HG03432 (cell line): ENCODE measurements at regions not wholly inside any gene's neighbourhood (a gene's known extent, or its start where the extent isn't known, plus 50 kb on each side); places are given as distances from the start of the nearest gene placed in this dataset.
"Not testable (repeated sequence)": the region's sequence is repeated elsewhere in the genome, so short reads cannot be mapped to it uniquely, and the experiment has no call there.

Experiments
- ATAC-seq: cut with Tn5 transposase; IDR thresholded peaks from one replicate; pipeline ENCODE4 v1.9.1; 2021; ENCODE audit warnings: mild to moderate bottlenecking, moderate library complexity; ENCODE audit not compliant: unreplicated experiment

DNA sequence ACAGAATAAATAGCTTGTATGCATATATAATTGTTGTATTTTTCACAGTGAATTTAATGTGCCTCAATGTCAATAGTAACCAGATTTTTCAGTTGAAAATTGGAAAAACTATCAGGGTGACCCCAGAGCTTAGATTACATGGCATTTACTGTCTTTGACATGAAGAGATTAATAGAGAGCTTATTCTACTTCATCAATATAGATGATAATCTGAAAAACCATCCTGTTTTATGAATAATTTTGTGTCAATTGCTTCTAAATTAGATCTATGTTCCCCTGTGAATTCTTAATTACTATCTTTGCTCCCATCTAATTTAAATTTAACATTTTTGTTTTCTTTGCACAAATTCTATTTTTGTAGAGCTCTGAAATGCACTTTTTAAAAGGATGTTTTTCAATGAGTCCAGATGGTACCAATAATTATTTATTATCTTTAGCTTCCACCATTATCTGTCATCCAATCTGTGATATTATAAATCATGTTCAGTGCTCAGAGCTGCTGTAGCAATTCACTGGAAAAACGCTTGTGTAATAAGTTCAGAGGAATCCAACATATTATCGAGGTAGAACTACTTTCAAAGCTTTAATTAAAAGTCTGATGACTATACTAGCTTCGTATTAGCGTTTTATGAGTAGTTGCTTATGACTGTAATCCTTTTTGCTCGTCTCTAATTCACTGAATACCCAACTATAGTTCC lies 291.4 kb downstream of the JRKL start:
- no peak for ATAC-seq

GRCh38 chr11:96694338-96694737 lies 304.5 kb downstream of the JRKL start:
- no peak for ATAC-seq

GRCh38 chr11:96696731-96697130 lies 306.9 kb downstream of the JRKL start:
- no peak for ATAC-seq

- ATAC-seq = no peak
These were observed 307.7 kb downstream of the JRKL start for GRCh38 chr11:96697466-96697865.

GRCh38 chr11:96704847-96705246 lies 315.0 kb downstream of the JRKL start:
- ATAC-seq = no peak

DNA sequence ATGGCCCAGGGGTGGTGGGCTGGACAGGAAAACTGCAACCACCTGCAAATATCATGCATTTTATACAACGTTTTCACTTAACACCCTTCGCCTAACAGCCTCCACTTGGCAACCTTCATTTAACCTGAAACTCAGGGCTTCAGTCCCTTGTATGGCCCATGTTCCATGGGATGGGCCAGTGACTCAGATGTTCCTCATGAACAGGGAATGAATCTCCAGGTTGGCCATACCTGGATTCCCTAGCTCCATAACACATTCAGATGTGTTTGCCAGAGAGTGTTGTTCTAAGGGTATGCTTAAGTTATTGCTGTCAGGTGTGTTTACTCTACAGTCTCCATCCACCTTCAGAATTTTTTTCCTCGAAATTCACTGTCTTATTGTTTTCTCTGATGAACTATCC lies 316.9 kb downstream of the JRKL start:
- no peak for ATAC-seq

GRCh38 chr11:96707273-96707672 lies 317.5 kb downstream of the JRKL start:
- ATAC-seq = no peak

GRCh38 chr11:96708219-96708878 lies 318.5 kb downstream of the JRKL start:
- ATAC-seq = no peak

DNA sequence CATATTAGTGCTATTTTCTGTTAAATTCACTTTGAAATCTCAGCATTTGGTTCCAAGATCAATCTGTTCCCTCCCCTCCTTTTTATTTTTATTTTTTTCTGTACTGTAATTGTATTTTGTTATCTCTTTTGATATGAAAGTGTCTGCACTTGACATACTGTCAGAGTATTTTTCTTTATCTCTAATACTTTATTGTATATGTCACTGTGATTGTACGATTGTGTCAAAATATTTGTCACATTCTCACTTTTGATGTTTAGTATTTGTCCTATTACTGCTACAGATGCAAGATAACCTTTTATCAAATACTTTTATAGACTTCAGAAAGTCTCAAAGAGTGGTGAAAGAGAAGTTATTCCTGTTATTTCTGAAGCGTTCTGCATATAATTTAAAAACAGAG lies 323.5 kb downstream of the JRKL start:
- ATAC-seq = no peak

DNA sequence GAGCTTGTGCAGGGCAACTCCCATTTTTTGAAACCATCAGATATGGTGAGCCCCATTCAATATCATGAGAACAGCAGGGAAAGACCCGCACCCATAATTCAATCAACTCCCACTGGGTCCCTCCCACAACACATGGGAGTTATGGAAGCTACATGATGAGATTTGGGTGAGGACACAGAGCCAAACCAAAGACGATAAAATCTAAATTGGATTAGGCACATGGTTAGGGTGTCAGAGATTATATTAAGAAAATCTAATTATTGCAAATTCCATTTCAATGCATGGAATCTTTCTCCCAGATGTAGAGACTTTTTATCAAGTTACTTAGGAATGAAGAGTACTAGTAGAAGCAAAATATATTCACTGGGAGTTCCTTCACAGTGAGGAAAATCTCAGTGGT lies 324.9 kb downstream of the JRKL start:
- ATAC-seq = no peak

DNA sequence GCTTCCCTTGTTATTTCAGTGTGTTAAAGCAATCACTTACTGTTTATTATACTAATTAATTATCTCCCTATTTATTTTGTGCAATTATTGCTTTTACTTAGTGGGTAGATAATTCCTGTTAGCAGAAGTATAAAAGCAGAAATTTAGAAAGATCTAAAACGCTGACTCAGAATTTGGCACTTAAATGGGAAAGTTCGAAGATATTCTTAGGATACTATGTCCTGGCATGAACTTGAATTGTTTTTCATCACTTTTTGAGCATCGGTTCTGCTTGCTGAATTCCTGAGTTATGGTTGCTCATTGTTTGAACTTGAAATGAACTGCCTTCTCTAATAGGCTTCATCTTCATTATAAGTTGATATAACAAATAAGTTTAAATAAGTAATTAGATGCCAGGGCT lies 325.4 kb downstream of the JRKL start:
- no peak for ATAC-seq

GRCh38 chr11:96736601-96737000 lies 346.8 kb downstream of the JRKL start:
- no peak for ATAC-seq

DNA sequence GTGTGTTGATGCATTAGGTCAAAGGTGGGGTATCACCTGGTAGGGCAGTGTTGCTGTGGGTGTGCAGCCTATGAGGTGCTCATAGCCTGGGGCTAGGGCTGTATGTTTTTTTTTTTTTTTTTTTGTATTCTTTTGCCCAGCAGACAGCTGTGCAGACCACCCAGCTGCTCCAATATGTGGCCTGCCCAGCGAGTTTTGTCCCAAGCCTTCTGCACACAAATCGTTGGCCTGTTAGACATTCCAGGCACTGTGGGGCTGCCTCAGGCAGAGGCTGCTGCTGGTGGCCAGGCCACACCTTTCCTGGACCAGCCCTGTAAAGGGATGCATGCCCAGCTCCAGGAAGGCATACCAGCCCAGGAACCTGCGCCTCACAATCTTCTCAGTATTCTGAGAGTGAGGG lies 348.5 kb downstream of the JRKL start:
- ATAC-seq = no peak

- ATAC-seq = no peak
These were observed 351.3 kb downstream of the JRKL start for GRCh38 chr11:96741068-96741467.

DNA sequence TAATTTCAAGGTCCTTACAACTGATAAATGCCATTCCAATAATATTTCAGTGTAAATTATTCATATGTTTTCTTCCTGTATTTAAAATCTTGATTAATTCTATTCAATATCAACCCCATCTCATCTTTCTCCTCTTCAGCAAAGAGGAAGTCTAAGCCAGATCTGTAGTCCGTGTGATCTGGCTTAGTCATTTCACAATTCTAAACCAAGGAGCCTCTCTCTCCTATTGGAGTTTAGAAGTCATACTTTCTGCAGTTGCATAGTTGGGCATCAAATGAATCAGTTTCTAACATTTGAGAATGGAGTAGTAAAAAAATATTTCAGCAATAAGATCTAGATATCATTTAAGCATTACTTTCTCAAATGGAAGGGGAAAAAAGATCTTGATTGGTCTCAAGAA lies 354.9 kb downstream of the JRKL start:
- ATAC-seq = no peak

DNA sequence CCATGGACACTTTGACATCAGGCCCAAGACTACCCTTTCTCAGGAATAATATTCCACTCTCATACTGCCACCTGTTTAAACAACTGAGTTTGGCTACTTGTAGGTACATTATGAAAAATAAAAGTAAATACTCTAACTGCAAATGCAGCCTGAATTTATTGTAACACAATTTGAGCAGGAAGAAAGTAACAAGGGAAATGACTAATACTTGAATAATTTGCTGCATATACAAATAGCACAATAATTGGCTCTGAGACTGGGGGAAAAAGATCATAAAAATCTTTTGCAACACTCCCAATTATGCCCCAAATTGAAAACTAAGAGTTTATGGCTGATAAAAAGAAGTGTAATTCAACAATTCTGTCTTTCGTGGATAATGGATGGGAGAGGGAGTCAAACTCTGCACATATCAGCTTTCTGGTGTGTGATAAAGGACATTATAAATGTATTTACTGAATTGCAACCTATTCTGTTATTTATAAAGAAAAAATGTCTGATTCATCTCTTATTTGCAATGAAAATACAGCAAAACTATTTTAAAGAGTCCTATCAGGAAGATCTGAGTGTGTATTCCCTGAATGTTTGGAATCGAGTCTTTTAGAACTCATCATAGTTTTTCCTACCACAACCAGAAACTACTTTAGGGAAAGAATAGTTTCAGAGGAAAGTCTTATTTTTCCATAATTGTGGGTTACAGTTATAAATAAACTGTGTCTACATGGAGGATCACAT lies 359.0 kb downstream of the JRKL start:
- ATAC-seq = no peak

GRCh38 chr11:96751807-96752206 lies 362.0 kb downstream of the JRKL start:
- not testable (repeated sequence) for ATAC-seq

- no peak for ATAC-seq
These were observed 362.4 kb downstream of the JRKL start for GRCh38 chr11:96752221-96752620.

- no peak for ATAC-seq
These were observed 364.2 kb downstream of the JRKL start for GRCh38 chr11:96753997-96754396.

DNA sequence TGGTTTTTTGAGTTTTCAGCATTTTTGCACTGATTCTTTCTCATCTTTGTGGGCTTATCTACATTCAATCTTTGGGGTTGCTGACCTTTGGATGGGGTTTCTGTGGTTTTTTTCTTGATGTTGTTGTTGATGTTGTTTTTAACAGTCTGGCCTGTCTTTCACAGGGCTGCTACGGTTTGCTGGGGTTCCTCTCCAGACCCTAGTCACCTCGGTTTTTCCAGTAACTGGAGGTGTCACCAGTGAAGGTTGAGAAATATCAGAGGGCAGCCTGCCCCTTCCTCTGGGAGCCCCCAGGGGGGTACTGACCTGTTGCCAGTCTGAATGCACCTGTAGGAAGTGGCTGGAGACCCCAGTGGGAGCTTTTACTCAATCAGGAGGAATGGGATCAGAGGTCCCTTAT lies 365.4 kb downstream of the JRKL start:
- no peak for ATAC-seq

GRCh38 chr11:96755752-96756151 lies 365.9 kb downstream of the JRKL start:
- no peak for ATAC-seq

- ATAC-seq = no peak
These were observed 369.1 kb downstream of the JRKL start for GRCh38 chr11:96758957-96759356.
